HuH-7.5 (cell line): ENCODE measurements at regions not wholly inside any gene's neighbourhood (a gene's known extent, or its start where the extent isn't known, plus 50 kb on each side); places are given as distances from the start of the nearest gene placed in this dataset.
"Not testable (repeated sequence)": the region's sequence is repeated elsewhere in the genome, so short reads cannot be mapped to it uniquely, and the experiment has no call there.

ENCODE experiments used
- DNase-seq: peaks from one replicate; pipeline ENCODE4 v3.0.0; 2011; ENCODE audit warnings: low spot score

DNA sequence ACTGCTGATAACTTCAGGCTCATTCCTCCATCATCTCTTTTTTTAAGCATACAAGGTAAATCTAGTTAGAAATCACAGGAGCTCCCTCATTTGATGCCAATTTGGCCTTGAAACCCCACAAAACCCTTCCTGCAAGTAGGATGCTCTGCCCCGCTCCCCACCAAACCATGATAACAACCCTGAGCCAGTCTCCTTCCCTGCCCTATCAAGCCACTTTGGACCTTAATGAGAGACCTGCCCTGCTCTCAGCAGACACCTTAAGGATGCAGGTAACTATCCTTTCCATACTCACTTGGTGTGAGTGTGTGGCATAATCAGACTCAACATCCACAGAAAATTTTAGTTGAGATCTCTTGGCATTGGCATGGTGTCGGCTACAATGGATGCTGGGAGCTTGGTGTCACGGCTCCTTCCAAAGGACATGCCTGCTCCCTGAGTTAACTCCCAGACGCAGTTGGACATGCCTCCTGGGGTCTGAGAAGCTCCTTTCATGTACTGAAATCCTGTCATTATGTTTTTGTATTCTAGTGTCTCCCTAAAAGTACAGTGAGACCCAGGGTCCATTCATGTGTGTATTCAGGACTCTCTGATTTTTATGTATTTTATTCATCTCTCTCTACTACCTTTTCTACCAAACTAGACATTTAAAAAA is 801.4 kb downstream of the TMEM121 start:
- not testable (repeated sequence) for DNase-seq

DNA sequence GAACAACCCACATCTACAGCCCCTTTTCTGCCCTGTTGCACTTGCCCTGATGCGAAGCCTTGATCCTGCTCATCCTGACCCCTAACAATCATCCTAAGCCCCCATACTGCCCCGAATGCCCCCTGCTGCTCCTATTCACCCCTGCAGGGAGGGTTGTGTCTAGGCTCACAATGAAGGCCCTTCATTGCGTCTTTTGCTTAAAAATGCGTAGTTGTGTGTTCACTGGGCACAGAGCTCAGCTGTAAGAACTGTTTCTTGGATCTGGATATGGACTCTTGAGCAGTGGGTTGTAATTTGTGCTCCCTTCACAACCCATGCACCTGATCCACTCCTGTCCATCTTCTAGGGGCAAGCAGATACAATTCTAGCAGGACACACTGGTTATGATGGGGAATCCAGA is 802.9 kb downstream of the TMEM121 start:
- not testable (repeated sequence) for DNase-seq

DNA sequence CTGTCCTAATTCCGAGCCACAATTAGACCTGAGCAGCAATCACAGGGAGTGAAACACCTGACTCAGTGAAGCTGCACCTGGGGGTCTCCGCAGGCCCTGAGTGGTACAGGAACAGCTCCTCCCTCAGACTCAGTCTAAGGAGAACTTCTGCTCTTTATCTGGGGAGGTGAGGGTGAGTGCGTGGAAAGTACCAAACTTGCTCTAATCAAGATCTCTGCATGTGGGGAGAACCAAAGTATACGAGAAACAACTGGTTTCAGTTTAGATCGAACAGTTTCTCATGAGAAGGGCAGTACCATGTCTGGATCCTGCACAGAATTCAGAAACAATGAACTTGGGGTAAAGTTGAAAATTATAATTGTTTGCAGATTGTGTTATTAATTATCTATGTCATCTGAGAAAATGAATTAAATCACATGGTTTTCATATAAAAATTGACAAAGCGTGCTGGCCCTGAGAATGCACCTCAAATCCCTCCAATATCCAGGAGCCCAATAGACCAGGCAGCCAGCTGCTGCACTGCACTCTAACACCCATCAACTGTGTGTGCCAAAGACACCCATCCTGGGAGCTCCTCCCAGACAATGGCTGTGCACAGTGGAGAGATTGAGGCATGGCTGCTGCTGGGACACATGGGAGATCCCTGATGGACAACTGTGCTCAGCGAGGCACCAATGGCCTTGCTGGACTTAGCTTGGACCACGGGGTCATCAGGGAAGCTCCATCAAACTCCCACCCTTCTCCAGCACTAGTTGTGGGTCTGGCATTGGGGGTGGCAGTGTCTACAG is 803.8 kb downstream of the TMEM121 start:
- DNase-seq = not testable (repeated sequence)

DNA sequence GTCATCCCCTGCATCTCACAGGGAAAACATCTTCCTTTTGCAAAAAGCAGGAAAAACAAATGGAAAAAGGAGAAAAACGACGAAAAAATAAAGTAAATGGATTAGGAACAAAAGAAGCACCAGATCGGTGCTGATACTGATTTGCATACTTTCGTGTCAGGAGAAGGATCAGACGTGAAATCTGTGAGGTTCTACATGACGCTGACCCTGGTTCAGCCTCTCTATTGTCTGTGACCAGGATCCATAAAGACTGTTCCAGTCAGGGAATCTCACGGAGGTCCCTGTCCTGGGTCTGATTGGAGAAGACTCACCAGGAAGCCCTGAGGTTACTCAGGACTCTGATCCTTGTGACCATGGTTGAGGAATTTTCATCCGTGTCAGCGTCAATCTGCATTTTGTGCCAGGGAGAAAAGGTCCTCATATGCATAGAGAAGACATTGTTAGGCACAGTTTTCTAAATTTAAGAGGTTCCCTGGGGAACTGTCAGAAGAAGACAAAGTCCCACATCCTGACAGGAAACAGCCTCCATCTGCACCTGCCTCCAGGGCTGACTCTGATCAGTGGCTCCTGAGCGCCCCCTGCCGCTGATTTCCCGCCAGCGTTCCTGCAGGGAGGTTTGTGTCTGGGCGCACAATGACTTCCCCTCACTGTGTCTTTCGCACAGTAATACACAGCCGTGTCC is 808.2 kb downstream of the TMEM121 start:
- DNase-seq = not testable (repeated sequence)

DNA sequence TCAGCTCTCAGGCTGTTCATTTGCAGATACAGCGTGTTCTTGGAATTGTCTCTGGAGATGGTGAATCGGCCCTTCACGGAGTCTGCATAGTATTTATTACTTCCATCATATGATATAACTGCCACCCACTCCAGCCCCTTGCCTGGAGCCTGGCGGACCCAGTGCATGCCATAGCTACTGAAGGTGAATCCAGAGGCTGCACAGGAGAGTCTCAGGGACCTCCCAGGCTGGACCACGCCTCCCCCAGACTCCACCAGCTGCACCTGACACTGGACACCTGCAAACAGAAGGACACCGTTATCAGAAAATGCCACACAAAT is 808.7 kb downstream of the TMEM121 start:
- DNase-seq = not testable (repeated sequence)

DNA sequence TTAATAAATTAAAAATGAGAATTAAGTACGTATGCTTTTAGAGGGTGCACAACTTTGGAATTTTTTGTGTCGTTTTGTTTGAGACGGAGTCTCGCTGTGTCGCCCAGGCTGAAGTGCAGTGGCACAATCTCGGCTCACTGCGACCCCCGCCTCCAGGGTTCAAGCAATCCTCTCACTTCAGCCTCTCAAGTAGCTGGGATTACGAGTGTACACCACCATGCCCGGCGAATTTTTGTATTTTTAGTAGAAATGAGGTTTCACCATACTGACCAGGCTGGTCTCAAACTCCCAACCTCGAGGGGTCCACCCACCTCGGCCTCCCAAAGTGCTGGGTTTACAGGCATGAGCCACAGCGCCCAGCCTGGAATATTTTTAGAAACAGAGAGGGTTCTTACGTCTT is 812.4 kb downstream of the TMEM121 start:
- DNase-seq = not testable (repeated sequence)

DNA sequence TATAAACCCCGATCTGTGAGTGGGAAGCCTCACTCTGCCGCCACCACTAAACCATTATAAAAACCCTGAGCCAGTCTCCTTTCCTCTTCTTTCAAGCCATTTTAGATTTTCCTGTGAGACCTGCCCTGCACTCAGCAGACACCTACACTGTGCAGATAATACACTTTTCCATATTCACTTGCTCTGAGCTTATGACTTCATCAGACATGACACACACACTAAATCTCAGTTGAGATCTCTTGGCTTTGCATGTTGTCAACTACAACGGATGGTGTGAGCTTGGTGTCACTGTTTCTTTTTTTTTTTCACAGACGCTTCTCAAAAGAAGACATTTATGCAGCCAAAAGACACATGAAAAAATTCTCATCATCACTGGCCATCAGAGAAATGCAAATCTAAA is 814.3 kb downstream of the TMEM121 start:
- DNase-seq = not testable (repeated sequence)

DNA sequence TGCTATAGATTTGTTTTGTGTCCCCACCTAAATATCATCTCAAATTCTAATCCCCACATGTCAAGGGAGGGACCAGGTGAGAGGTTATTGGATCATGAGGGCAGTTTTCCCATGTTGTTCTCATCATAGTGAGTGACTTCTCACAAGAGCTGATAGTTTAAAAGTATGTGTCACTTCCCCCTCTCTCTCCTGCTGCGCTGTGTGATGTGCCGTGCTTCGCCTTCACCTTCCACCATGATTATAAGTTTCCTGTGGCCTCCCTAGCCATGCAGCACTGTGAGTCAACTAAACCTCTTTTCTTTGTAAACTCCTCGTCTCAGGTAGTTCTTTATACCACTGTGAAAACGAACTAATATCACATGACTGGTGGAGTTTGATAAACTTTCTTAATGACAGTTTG is 814.8 kb downstream of the TMEM121 start:
- not testable (repeated sequence) for DNase-seq

DNA sequence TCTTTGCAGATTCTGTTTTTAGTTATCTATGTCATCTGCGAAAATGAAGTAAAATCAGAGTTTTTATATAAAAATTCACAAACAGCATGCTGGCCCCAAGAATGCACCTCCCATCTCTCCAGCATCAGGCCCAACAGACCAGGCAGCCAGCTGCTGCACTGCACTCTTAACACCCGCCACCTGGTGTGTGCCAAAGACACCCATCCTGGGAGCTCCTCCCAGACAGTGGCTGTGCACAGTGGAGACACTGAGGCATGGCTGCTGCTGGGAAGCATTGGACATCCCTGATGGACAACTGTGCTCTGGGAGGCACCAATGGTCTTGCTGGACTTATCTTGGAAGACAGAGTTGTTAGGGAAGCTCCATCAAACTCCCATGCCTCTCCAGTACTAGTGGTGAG is 817.2 kb downstream of the TMEM121 start:
- DNase-seq = no peak

DNA sequence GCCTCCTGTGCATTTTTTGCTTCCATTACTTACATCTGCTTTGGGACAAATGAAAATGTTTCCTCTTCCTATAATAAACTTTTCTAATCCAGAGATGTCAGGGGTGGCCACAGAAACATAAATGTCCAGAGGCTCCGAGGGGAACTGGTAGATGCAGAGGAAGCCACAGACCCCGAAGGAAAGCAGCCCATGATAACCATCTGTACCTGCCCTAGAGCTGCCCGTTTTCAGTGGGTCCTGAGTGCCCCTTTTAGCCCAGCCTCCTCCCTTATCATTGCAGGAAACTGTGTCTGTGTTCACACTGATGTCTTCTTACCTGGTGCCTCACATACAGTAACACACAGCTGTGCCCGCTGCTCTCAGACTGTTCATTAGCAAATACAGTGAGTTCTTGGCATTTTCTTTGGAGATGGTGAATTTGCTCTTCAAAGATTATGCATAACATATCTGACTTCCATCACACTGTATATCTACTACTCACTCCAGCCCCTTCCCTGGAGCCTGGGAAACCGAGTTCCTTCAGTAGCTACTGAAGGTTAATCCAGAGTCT is 817.8 kb downstream of the TMEM121 start:
- DNase-seq = not testable (repeated sequence)

DNA sequence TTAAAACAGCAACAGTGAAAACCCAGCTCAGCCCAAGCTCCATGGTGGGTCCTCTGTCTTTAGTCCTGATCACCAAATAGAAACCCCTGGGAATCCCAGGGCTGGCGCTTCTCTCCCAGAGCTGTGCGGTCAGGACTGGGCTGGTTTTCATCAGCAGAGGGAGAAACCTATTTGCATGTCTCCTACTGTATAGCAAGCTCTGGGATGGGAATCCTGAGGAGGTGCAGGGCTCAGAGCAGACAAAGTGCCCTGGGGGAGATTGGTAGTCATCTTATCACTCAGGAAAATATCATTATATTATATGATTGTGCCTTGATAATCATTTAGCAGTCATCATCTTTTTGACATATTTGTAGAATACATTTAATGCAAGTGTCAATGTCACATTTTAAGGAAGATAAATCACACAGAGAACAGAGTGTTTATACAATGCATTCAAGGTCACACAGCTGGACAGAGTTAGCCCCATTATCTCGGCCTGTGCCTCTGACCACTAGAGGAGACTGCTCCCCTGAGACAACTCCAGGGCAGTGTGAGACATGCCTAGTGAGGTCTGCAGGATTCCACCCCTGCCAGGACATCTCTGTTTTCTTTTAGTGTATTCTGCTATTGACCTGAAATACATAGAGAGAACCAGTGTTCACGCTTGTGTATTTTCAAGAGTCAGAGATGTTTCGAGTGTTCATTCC is 818.6 kb downstream of the TMEM121 start:
- DNase-seq = not testable (repeated sequence)

DNA sequence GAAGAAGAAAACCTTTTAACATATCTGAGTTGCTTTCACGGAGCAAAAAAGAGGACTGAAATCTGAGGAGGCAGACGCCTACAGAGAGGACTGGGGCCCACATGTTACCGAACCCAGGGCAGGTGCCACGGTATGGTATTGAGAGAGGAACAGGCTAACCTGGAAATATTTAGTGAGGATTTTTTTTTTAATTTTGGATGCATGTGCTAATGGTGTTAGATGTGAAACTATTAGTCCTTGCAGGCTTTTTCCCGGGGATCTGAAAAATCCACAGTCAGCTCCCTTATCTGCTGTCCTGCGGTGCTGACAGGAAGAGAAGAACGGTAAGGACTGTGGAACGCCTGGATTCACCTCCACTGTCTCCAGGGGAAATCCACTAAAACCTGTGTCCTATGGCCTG is 819.7 kb downstream of the TMEM121 start:
- no peak for DNase-seq

DNA sequence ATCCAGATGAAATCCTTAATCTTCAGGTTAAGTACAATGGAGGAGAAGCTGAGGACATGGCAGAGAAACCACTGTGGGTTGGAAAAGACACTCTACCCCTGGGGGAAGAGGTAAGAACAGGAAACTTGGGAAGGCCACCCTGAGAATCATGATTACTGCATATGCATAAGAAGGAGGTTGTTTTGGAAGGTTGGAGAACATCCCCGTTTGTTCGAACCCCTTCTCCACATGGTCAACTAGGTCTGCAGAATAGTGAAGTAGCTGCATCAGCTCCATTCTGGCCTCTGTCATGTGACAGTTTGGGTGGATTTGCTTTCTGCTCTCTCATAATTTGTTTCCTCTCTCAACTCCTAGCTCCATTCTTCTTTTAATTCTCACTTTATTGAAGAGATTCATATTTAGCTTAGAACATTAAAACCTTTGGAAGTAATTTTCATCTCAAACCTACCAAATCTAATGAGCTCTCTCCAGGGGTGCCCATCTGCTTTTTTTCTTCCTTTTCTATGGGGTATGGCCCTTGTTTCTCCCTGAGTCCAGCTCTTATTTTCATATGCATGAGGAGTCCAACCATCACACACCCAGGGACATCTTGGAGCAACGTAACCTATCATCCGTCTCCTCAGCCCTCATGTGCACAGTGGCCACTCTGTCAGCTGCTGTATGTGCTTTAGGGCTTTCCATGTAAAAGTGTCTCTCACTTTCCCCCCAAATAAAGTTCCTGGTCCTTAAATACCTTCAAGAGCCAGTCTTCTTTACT is 820.3 kb downstream of the TMEM121 start:
- no peak for DNase-seq

DNA sequence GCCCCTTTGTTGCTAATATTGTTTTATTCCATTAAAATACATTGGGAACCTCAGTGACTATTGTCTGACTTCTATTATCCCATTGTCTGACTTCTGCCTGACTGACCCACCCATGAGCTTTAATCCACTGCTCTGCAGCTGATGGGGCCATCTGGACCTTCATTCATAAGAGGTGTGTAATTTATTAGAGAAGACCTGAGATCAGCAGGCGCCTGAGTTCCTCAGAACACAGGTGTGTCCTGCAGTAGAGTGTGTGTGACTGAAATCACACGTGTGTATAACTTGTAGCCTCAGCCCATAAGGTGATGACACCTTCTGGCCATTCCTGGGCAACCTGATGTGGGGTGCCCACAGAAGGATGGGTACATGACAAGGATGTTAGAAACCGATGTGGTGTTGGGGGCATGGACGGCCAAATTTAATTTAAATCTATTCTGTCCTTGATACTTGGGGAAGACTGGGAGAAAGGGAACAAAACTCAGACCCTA is 821.0 kb downstream of the TMEM121 start:
- DNase-seq = no peak

DNA sequence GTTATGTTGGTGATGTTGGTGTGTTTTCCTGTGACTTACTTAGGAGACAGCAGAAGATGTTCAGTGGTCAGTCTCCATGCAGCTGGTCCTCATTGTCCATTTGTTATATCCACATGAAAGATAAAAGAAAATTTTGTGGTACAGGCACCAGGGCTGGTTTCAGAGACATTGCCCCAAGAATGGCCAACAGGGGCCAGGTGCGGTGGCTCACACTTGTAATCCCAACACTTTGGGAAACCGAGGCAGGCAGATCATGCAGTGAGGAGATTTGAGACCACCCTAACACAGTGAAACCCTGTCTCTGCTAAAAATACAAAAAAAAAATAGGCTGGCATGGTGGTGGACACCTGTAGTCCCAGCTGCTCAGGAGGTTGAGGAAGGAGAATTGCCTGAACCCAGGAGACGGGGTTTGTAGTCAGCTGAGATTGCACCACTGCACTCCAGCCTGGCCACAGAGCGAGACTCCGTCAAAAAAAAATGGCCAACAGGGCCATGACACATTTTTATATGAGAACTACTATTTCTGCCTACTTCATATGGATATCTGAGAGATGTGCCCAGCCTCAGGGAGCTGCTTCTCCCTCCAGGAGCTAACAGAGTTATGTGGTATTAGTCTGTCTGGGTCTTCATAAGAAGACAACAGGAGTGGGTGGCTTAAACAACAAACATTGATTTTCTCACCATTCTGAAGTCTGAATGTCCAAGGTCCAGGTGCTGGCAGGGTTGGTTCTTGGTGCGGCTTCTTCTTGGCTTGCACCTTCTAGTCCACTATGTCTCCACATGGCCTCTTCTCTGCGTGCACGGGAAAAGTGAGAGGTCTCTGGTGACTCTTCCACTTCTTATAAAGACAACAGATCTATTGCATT is 821.7 kb downstream of the TMEM121 start:
- no peak for DNase-seq

DNA sequence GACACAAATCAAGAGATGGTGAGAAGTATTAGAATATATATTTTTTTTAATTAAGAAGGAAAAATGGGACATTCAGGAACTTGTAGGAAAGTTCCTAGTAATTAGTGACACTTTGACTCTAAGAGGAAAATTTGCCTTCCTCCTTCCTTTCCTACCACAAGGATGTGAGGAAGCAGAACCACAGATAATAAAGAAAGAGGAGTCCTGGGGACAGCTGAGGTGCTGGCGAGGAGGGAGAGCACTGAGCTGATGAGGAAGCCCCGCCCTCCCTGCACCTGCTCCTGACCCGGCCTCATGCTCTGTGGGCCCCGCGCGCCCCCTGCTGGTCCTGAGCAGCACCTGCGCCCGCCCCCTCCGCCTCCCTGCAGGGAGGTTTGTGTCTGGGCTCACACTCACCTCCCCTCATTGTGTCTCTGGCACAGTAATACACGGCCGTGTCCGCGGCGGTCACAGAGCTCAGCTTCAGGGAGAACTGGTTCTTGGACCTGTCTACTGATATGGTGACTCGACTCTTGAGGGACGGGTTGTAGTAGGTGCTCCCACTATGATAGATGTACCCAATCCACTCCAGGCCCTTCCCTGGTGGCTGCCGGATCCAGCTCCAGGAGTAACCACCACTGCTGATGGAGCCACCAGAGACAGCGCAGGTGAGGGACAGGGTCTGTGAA is 822.6 kb downstream of the TMEM121 start:
- not testable (repeated sequence) for DNase-seq

DNA sequence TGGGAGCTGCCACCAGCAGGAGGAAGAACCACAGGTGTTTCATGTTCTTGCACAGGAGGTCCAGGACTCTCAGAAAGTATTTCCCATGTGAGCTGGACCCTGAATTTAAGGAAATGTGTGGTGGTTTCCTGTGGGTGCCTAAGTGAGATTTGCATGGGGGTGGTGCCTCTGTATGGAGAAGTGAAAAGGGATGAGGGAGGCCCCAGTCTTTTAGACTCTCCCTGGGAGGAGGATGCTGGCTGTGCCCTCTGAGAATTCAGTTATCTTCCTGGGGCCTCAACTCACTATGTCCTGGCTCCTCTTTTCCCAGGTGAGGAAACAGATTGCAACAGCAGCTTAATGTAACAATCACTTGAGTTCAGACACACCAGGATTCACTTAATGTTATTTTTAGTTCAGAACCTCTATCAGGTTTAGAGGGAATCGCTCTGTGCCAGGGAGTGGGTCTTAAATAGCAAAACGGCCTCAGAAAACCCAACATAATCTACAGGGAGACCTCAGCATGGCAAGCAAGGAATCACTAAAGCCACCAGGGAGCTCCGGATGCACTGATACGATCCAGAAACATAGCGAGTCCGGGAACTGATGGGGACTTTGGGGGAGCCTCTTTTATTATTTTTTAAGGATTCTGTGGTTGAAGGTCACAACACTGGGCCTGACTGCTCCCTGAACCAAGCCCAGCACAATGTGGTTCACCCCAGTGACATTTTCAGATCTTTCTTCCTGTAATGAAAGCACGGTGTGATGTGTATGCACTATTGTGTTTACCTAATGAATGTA is 823.5 kb downstream of the TMEM121 start:
- not testable (repeated sequence) for DNase-seq

DNA sequence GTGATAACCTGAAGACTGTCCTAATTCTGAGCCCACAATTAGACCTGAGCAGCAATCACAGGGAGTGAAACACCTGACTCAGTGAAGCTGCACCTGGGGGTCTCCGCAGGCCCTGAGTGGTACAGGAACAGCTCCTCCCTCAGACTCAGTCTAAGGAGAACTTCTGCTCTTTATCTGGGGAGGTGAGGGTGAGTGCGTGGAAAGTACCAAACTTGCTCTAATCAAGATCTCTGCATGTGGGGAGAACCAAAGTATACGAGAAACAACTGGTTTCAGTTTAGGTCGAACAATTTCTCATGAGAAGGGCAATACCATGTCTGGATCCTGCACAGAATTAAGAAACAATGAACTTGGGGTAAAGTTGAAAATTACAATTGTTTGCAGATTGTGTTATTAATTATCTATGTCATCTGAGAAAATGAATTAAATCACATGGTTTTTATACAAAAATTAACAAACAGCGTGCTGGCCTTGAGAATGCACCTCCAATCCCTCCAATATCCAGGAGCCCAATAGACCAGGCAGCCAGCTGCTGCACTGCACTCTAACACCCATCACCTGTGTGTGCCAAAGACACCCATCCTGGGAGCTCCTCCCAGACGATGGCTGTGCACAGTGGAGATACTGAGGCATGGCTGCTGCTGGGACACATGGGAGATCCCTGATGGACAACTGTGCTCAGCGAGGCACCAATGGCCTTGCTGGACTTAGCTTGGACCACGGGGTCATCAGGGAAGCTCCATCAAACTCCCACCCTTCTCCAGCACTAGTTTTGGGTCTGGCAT is 828.8 kb downstream of the TMEM121 start:
- DNase-seq = not testable (repeated sequence)
